A549 (cell line): ENCODE measurements at regions not wholly inside any gene's neighbourhood (a gene's known extent, or its start where the extent isn't known, plus 50 kb on each side); places are given as distances from the start of the nearest gene placed in this dataset.

Experiments used
- ATAC-seq, 2 experiments: fragments of 200-7000 bp in 1 of 2; fragments of >200 bp in 1 of 2; cut with Nextera tagmentation in 1 of 2; cut with Tn5 transposase in 1 of 2; 3 replicates each; pipeline versions ENCODE4 v1.8.0 to v1.9.1; 2018 to 2020; ENCODE audit warnings: mild to moderate bottlenecking in 1 of 2, moderate library complexity in 1 of 2
- CTCF ChIA-PET: fragments of 300-600 bp; sonication (Branson Sonifier 250); formaldehyde crosslinking; extraction: SDS; loops from one replicate; lab custom pipeline; 2021; ENCODE audit warnings: antibody characterized with exemption, inconsistent platforms; lab: Yijun Ruan, JAX
- POLR2A ChIA-PET: fragments of 350-600 bp; formaldehyde crosslinking; extraction: SDS; loops from one replicate; lab custom pipeline; 2021; ENCODE audit warnings: antibody characterized with exemption, inconsistent platforms; lab: Yijun Ruan, JAX
- DNase-seq, 2 experiments: peaks; one replicate each; pipeline versions ENCODE4 v3.0.0 to v3.0.0-alpha.2; 2011 to 2016; ENCODE audit warnings: low read depth in 1 of 2, low spot score in 1 of 2
- FAIRE-seq: peaks from 2 replicates; lab custom pipeline; 2011; peaks lifted over from hg19 to GRCh38; lab: Jason Lieb, UNC
- H3K27ac ChIP-seq, 2 experiments: fragments of >200 bp; sonication (Bioruptor Twin); formaldehyde crosslinking; 3 replicates each; pipeline ENCODE4 v1.5.1; 2016 to 2017
- H3K4me1 ChIP-seq: fragments of >200 bp; sonication (Bioruptor Twin); formaldehyde crosslinking; 3 replicates; pipeline ENCODE4 v1.6.1; 2016
- H3K4me2 ChIP-seq: fragments of >200 bp; sonication (Bioruptor Twin); formaldehyde crosslinking; 3 replicates; pipeline ENCODE4 v1.6.1; 2016
- H3K4me3 ChIP-seq: fragments of >200 bp; sonication (Bioruptor Twin); formaldehyde crosslinking; 3 replicates; pipeline ENCODE4 v1.5.1; 2016
- H3K9me3 ChIP-seq: fragments of >200 bp; sonication (Bioruptor Twin); formaldehyde crosslinking; 3 replicates; pipeline ENCODE4 v1.6.1; 2016
- BHLHE40 ChIP-seq: IDR thresholded peaks from 2 replicates; pipeline ENCODE4 v1.6.1; 2012; ENCODE audit warnings: low read depth, low read length, inconsistent platforms
- CEBPB ChIP-seq, 2 experiments: fragments of >200 bp in 1 of 2; sonication (Bioruptor Twin) in 1 of 2; formaldehyde crosslinking in 1 of 2; IDR thresholded peaks; 2 replicates each; pipeline ENCODE4 v1.6.1; 2012 to 2016
- EHMT2 ChIP-seq: fragments of 200-600 bp; sonication (generic); IDR thresholded peaks from 2 replicates; pipeline ENCODE4 v1.6.1; 2016; ENCODE audit warnings: antibody characterized with exemption, low read depth, mild to moderate bottlenecking, moderate library complexity
- ESRRA ChIP-seq: fragments of 150-350 bp; IDR thresholded peaks from 2 replicates; pipeline ENCODE4 v1.6.1; 2014; ENCODE audit warnings: mild to moderate bottlenecking, low read length, borderline replicate concordance
- FOXS1 ChIP-seq: fragments of 250-450 bp; sonication (Bioruptor Pico); IDR thresholded peaks from 2 replicates; pipeline ENCODE4 v1.5.0; 2020; ENCODE audit warnings: mild to moderate bottlenecking, moderate library complexity
- HOXB13 ChIP-seq: fragments of 250-450 bp; sonication (Bioruptor Pico); IDR thresholded peaks from 2 replicates; pipeline ENCODE4 v1.5.0; 2020; ENCODE audit warnings: low read depth, mild to moderate bottlenecking, moderate library complexity
- KDM5A ChIP-seq: fragments of 200-600 bp; sonication (generic); IDR thresholded peaks from 2 replicates; pipeline ENCODE4 v1.6.1; 2016; ENCODE audit warnings: antibody characterized with exemption, mild to moderate bottlenecking
- MAZ ChIP-seq: fragments of 150-350 bp; IDR thresholded peaks from 2 replicates; pipeline ENCODE4 v1.6.1; 2014; ENCODE audit warnings: antibody characterized with exemption, low read depth, low read length, borderline replicate concordance
- NPAS2 ChIP-seq: fragments of 250-450 bp; sonication (Bioruptor Pico); IDR thresholded peaks from 2 replicates; pipeline ENCODE4 v1.8.0; 2022; ENCODE audit warnings: mild to moderate bottlenecking, moderate library complexity, borderline replicate concordance
- POLR2AphosphoS2 ChIP-seq: conservative IDR thresholded peaks from 2 replicates; pipeline ENCODE4 v1.6.1; 2012; ENCODE audit warnings: low read length, improper control_type of control experiment, inconsistent platforms
- RAD21 ChIP-seq, 2 experiments: fragments of >200 bp in 1 of 2; sonication (Bioruptor Twin) in 1 of 2; formaldehyde crosslinking in 1 of 2; IDR thresholded peaks in 1 of 2; conservative IDR thresholded peaks in 1 of 2; 2 replicates in 1 of 2; 3 replicates in 1 of 2; pipeline ENCODE4 v1.6.1; 2012 to 2018; ENCODE audit warnings: inconsistent platforms in 1 of 2
- RFX5 ChIP-seq: fragments of 450-650 bp; IDR thresholded peaks from 2 replicates; pipeline ENCODE4 v1.7.1; 2014; ENCODE audit warnings: antibody characterized with exemption, mild to moderate bottlenecking, moderate library complexity
- SREBF2 ChIP-seq: fragments of 450-650 bp; IDR thresholded peaks from 2 replicates; pipeline ENCODE4 v1.6.1; 2014; ENCODE audit warnings: mild to moderate bottlenecking, moderate library complexity
- ZSCAN20 ChIP-seq: fragments of 250-450 bp; sonication (Bioruptor Pico); IDR thresholded peaks from 2 replicates; pipeline ENCODE4 v1.8.0; 2022; ENCODE audit warnings: mild to moderate bottlenecking, moderate library complexity
- WGBS: methylation state at CpG from one replicate; pipeline ENCODE4 v1.1.6; 2017; ENCODE audit errors: missing lambda C conversion rate; 5-methylcytosine and 5-hydroxymethylcytosine counted together
- TF ChIP-seq, protein P1 (sequence below): fragments of >200 bp; sonication (Bioruptor Twin); formaldehyde crosslinking; IDR thresholded peaks from 3 replicates; pipeline ENCODE4 v1.6.1; 2016
- TF ChIP-seq, protein P2 (sequence below): fragments of >200 bp; sonication (Bioruptor Twin); formaldehyde crosslinking; IDR thresholded peaks from 2 replicates; pipeline ENCODE4 v1.6.1; 2016

DNA sequence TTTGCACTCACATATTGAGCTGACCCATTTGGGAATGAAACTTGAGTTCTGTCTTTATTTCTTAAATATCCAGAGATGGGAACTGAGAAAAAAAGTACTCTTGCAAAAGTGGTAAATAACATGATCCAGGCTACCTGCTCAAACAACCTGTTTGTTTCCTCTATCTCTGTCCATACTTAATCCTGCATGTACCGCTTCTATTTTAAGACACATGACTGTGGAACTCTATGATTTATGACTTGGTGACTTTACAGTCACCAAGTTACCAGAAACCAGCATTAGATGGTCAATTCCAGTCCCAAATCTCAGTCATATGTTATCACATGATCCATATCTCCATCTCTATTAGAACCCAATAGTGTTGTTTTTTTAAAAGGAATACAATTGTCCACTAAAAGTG lies 606.7 kb downstream of the EPHA5 start:
- TF ChIP-seq POLR2AphosphoS2 (no peak), MAZ (no peak)
- ATAC-seq: no peak
- POLR2A ChIA-PET: no interaction called here
- no peaks in the 10 kb centered on the region for H3K4me1 ChIP-seq
- no peak for FAIRE-seq
- H3K4me3 ChIP-seq: no peak overlapping the region
- no peak for DNase-seq
- no peak overlapping the region for H3K27ac ChIP-seq
- 71% methylated on average over 1 of the region's 1 CpG for WGBS
- CTCF ChIA-PET: no interaction called here
- H3K9me3 ChIP-seq: no peaks in the 10 kb centered on the region
- no peak overlapping the region for H3K4me2 ChIP-seq

DNA sequence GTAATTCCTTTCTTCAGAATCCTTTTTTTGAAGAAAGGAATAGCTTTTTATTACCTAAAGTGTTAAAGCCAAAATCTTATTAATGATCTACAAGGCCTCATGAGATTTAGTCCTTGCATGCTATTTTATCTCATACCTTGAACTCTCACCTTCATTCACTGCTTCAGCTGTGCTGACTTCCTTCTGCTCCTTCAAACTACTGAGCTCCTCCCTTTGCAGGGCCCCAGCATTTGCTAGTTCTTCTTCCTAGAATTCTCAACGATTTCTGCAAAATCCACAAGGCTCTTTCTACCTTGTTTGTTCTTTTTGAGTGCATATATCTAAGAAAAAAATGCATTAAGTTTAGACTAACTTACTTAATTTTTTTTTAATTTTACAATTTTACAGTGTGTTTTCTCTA lies 619.5 kb downstream of the EPHA5 start:
- Histone ChIP-seq H3K4me1 (no peaks in the 10 kb centered on the region), H3K9me3 (no peaks in the 10 kb centered on the region), H3K4me3 (no peak overlapping the region), H3K27ac (no peak overlapping the region), H3K4me2 (no peak overlapping the region)
- TF ChIP-seq ZSCAN20 (CRISPR knock-in tag) (no peak), EHMT2 (no peak), RAD21 (conservative IDR thresholded peaks at IDR 0.05 in 1 of 2, IDR thresholded peaks at IDR 0.05 in 1 of 2) (no peak), RFX5 (no peak), KDM5A (no peak), FOXS1 (CRISPR knock-in tag) (no peak), BHLHE40 (no peak)
- TF ChIP-seq, protein P1, sequence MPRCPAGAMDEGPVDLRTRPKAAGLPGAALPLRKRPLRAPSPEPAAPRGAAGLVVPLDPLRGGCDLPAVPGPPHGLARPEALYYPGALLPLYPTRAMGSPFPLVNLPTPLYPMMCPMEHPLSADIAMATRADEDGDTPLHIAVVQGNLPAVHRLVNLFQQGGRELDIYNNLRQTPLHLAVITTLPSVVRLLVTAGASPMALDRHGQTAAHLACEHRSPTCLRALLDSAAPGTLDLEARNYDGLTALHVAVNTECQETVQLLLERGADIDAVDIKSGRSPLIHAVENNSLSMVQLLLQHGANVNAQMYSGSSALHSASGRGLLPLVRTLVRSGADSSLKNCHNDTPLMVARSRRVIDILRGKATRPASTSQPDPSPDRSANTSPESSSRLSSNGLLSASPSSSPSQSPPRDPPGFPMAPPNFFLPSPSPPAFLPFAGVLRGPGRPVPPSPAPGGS: no peak
- CTCF ChIA-PET: no interaction called here
- DNase-seq (no peak), FAIRE-seq (no peak), ATAC-seq (no peak)
- 0% methylated on average over 1 of the region's 1 CpG for WGBS
- POLR2A ChIA-PET: no interaction called here

DNA sequence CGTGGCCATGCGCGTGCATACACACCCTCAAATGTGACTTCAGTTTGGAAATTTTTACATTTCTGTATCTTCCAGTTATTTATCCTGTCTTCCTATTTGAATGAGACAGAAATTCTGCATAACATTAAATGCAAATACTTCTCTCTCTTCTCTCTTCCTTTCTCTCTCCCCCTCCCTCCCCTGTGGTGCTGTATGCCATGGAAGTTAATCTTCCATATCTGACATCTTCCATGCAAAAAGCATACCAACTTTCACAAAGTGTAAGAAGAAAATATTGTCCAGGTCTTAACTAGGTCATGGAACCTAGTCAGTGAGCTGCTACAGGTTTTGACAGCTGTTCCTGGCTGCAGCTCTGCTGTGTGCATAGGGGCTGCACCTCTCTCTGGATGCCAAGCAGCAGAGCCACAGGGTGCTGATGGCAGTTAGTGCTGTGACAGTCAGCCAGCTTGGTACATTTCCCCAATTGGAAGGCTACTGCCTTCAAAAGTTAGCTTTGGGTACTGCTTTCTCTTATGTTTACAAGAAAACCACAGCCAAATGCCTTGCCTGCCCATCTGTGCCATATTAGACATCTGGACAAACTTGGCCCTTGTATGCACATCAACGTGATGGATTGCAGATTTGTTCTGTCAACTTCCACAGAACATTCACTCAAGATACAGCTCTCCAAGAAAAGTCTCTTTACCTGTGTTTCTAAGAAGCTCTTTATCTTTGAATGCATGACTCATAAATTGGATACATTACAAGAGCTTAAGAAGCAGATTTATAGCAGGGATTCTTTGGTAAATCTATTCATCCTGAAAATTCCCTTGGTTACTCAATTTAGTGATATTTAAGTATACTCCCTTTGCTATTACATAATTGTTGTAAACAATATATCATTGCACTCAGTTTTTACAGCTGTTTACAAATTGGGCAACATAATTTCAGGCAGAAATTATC lies 623.8 kb downstream of the EPHA5 start:
- Histone ChIP-seq H3K4me1 (no peaks in the 10 kb centered on the region), H3K9me3 (no peaks in the 10 kb centered on the region), H3K4me3 (no peak overlapping the region), H3K27ac (no peak overlapping the region), H3K4me2 (no peak overlapping the region)
- WGBS: 70% methylated on average over 4 of the region's 4 CpGs
- POLR2A ChIA-PET: no interaction called here
- CTCF ChIA-PET: no interaction called here
- FAIRE-seq (no peak), DNase-seq (peak in 1 of 2 experiments; percentile 29), ATAC-seq (no peak)
- TF ChIP-seq NPAS2 (CRISPR knock-in tag) (no peak), HOXB13 (CRISPR knock-in tag) (no peak), MAZ (no peak), ESRRA (no peak)

DNA sequence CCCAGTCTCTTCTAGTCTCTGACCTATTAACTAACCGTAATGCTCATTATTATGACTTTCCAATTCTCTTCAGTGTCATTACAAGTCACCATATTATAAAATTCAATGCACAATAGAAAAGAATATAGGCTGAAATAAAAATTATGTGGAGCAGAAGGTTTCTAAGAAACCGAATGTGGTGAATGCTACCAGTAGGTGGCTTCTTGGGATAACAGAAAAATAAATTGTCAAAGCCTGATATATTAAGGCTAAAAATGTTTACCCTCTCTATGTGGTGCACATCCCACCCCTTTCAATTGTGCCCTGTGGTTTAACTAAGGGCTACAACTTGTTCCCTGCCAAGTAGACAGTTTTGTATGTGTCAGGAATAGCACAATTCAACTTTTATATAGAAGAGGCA lies 624.6 kb upstream of the TECRL start:
- H3K4me1 ChIP-seq: no peaks in the 10 kb centered on the region
- DNase-seq (no peak), FAIRE-seq (no peak), ATAC-seq (no peak)
- 14% methylated on average over 2 of the region's 2 CpGs for WGBS
- H3K4me3 ChIP-seq: no peak overlapping the region
- H3K9me3 ChIP-seq: no peaks in the 10 kb centered on the region
- CTCF ChIA-PET: no interaction called here
- POLR2A ChIA-PET: no interaction called here
- no peak overlapping the region for H3K27ac ChIP-seq
- no peak for TF ChIP-seq CEBPB (IDR thresholded peaks at IDR 0.05)
- 0 out of 5 replicates have a peak, but pooled peaks of 1 of the 2 experiments have one; percentile 11 for TF ChIP-seq RAD21 (conservative IDR thresholded peaks at IDR 0.05 in 1 of 2, IDR thresholded peaks at IDR 0.05 in 1 of 2)
- TF ChIP-seq, protein P2, sequence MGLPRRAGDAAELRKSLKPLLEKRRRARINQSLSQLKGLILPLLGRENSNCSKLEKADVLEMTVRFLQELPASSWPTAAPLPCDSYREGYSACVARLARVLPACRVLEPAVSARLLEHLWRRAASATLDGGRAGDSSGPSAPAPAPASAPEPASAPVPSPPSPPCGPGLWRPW: no peak
- TF ChIP-seq FOXS1 (CRISPR knock-in tag): no peak
- no peak for TF ChIP-seq SREBF2
- no peak overlapping the region for H3K4me2 ChIP-seq
